ENCODE measurements at regions not wholly inside any gene's neighbourhood (a gene's known extent, or its start where the extent isn't known, plus 50 kb on each side); places are given as distances from the start of the nearest gene placed in this dataset.

- TF ChIP-seq, protein P1, sequence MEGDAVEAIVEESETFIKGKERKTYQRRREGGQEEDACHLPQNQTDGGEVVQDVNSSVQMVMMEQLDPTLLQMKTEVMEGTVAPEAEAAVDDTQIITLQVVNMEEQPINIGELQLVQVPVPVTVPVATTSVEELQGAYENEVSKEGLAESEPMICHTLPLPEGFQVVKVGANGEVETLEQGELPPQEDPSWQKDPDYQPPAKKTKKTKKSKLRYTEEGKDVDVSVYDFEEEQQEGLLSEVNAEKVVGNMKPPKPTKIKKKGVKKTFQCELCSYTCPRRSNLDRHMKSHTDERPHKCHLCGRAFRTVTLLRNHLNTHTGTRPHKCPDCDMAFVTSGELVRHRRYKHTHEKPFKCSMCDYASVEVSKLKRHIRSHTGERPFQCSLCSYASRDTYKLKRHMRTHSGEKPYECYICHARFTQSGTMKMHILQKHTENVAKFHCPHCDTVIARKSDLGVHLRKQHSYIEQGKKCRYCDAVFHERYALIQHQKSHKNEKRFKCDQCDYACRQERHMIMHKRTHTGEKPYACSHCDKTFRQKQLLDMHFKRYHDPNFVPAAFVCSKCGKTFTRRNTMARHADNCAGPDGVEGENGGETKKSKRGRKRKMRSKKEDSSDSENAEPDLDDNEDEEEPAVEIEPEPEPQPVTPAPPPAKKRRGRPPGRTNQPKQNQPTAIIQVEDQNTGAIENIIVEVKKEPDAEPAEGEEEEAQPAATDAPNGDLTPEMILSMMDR (conservative IDR thresholded peaks at IDR 0.05; ENCODE audit: low read length), result no peak
- TF ChIP-seq EZH2phosphoT487 (IDR thresholded peaks at IDR 0.05; ENCODE audit: borderline replicate concordance, low read depth, low read length), result no peak
These were observed 295.9 kb upstream of the ANO5 start for GRCh38 chr11:21896746-21897602.
